HG03025 (cell line): ENCODE measurements at regions not wholly inside any gene's neighbourhood (a gene's known extent, or its start where the extent isn't known, plus 50 kb on each side); places are given as distances from the start of the nearest gene placed in this dataset.
"Not testable (repeated sequence)": the region's sequence is repeated elsewhere in the genome, so short reads cannot be mapped to it uniquely, and the experiment has no call there.

Source experiments
- ATAC-seq: cut with Tn5 transposase; IDR thresholded peaks from one replicate; pipeline ENCODE4 v1.9.1; 2021; ENCODE audit warnings: mild to moderate bottlenecking, moderate library complexity; ENCODE audit not compliant: unreplicated experiment, low FRiP score

- ATAC-seq = no peak
Measured at GRCh38 chr13:87280139-87280538, 391.0 kb upstream of the SLITRK5 start.

DNA sequence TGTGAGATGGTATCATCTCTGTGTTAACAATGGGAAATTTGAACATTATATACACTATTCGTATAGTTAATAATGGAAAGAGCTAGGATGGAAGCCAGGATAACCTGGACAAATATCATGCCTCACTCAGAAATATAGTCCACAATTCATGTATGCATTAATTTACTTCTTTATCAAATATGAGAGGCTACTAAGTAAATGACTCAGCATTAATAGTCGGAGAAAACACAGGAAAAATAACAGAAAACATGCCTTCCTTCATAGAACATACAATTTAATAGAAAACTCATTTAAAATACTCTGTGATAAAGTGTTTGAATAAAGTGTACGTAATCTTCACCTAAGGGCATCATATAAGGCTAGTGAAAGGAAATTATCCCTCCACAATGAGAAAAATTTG lies 383.4 kb upstream of the SLITRK5 start:
- no peak for ATAC-seq

- ATAC-seq = no peak
Measured at GRCh38 chr13:87295636-87296035, 375.5 kb upstream of the SLITRK5 start.

DNA sequence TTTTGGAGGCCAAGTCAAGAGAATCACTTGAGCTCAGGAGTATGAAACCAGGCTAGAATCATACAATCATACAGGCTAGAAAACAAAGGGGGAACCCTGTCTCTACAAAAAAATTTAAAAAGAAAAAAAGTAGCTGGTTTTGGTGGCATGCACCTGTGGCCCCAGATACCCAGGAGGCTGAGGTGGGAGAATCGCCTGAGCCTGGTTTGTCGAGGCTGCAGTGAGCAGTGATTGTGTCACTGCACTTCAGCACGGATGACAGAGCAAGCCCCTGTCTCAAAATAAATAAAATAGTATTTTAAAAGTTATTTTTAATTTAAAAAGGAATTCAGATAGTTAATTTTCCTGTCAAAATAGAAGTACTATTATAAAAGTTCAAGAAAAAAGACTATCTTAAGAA lies 369.1 kb upstream of the SLITRK5 start:
- ATAC-seq = no peak

DNA sequence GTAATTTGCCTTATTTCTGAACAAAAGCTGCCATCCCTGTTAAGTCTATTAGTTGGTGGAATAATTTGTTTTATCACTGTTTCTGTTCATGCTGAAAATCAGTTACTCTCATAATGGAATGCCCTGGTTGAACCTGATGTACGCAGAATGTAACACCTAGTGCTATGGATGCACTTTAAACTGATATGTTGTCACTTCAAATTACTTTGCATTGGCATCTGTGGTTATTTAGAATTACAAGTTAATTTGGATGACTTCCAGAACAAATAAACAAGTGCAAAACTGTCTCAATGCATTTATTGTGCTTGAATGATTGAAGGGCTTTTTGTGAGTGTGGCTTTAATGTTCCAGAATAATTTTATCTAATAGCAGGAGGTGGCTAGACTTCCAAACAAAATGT lies 368.2 kb upstream of the SLITRK5 start:
- no peak for ATAC-seq

DNA sequence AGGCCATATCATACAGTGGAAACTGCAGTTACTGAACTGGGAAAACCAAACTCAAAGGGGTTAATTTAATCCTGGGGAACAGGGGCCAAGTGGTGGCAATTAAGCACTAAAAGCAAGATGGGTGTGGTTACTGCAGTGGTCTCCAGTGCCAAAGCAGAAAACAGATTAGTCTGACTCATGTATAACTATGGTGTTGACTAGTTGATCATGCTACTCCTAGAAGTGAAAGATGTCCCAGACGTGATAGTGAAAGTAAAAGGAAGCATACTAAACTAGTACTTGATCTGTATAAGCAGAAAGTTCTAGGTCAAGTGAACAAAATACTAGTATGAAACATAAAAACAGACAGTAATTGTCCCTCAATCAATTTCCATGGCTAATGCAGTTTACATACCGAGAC lies 360.0 kb upstream of the SLITRK5 start:
- ATAC-seq = no peak

DNA sequence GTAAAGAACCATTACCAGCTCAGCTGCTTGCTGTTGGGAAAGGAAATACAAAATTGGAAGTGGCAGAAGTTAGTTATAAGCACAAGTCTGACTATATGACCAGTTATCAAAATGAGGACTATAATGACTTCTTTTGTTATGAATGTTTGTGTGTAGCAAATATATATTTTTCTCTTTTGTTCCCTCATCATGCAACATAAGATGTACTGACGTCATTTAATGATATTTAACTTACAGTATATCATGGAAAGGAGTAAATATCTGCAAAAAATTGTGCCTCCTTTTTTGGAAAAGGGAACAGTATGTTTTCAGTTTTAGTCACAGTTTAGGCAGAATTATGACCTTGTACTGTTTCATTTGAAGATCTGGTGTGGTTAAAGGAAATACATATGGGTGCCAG lies 356.3 kb upstream of the SLITRK5 start:
- no peak for ATAC-seq

DNA sequence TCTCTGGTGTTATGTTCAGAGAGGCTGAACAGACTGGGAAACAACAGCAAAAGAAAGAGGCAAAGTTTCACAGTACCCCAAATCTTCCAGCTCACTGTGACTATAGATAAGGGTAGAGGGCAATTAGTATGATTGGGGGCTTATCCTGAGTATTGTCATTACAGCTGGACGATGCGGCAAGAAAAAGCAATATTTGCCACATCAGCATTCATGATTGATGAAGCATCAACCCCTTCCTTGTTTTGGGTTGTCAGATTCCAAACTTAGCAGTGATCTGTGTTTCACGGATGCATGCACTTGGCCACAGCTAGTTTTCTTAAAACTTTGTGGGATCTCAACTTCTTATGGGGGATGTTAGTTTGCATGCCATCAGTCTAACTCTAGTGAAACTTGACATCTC lies 348.8 kb upstream of the SLITRK5 start:
- ATAC-seq = no peak

GRCh38 chr13:87324558-87324957 lies 346.6 kb upstream of the SLITRK5 start:
- no peak for ATAC-seq

DNA sequence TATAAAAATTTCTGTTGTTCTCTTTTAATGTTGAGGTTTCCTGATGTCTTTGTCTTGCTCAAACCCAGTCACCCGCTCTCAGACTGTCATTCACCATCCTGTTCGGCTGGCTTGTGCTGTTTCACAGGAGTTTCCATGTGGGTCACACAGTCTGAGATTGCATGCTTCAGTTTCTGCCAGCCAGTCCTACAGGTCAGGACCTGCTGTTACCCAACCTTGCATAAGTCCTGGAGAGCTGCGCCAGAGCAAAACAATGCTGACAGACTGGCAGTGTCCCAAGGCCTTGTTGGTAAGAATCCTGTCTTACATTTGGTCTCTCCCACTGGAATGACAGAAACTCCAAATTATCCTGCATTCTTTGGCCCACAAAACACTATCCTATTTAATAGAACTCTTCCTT lies 340.0 kb upstream of the SLITRK5 start:
- no peak for ATAC-seq

GRCh38 chr13:87333599-87333998 lies 337.6 kb upstream of the SLITRK5 start:
- ATAC-seq = no peak

GRCh38 chr13:87334176-87334575 lies 337.0 kb upstream of the SLITRK5 start:
- ATAC-seq = no peak

- not testable (repeated sequence) for ATAC-seq
Measured at GRCh38 chr13:87336346-87336889, 334.8 kb upstream of the SLITRK5 start.

DNA sequence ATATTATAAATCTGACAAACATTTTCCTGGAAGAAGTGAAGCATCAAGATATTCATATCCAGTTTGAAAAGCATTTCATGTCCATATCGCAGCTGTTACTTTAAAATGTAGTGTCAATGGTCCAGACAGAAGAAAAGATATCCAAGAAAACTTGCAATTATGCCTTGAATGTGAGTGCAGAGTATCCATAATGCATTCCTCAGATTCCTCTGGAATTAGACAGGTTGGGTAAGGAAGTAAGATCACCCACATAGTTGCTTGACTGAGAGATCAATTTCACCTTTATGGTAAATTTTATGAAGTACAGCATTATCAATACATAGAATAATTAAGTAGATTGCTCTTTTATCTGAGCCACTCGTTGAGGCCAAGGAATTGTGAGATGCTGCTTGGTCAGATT lies 327.0 kb upstream of the SLITRK5 start:
- ATAC-seq = no peak

- ATAC-seq = no peak
Measured at GRCh38 chr13:87355451-87355850, 315.7 kb upstream of the SLITRK5 start.

GRCh38 chr13:87356314-87356713 lies 314.9 kb upstream of the SLITRK5 start:
- no peak for ATAC-seq

DNA sequence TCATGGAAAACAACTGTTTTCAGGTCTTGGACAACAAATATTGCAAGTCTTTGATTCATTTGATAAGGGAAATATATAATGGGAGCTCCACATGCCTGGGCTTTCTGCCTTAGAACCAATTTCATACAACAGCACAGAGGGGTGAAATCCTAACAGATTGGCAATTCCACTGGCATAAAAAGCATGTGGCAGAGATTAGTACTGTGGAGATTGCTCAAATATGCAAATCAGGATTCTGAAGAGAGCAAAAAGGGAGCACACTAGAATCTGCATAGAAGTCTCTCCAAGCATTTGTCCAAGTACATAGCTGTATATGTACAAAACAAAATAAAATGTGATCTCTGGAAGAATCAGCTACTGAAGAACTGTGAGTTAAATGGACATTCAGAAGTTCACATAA lies 312.9 kb upstream of the SLITRK5 start:
- no peak for ATAC-seq

GRCh38 chr13:87361216-87361615 lies 310.0 kb upstream of the SLITRK5 start:
- ATAC-seq = no peak

- ATAC-seq = no peak
Measured at GRCh38 chr13:87368639-87369038, 302.5 kb upstream of the SLITRK5 start.

GRCh38 chr13:87376081-87376480 lies 295.1 kb upstream of the SLITRK5 start:
- no peak for ATAC-seq

DNA sequence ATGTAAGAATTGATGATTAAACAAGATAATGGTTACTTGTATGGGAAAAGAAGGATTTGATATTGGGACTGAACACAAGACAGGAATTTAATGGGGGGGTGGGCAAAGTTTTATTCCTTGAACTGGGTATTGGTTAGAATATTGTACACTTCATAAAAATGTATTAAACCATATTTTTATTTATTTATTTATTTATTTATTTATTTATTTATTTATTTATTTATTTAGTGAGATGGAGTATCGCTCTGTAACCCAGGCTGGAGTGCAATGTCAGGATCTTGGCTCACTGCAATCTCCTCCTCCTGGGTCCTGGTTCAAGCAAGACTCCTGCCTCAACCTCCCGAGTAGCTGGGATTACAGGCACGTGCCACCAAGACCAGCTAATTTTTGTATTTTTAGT lies 287.1 kb upstream of the SLITRK5 start:
- no peak for ATAC-seq

DNA sequence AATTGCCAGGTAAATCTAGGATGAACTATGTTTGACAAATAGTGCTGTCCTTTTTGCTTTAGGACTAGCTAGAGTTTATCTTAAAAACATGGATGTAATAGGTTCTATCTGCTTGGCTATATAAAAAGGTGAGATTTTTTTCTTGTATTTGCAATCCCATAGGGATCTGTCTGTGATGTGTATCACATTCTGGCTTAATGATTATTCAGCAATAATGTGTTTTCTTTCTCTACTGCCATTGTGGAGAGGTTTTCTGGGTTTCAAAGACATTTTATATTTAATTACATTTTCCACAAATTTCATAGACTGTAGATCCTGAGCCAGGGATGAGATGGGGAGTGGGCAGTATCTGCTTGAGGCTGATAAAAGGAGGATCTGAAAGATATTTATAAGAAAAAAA lies 277.8 kb upstream of the SLITRK5 start:
- no peak for ATAC-seq

DNA sequence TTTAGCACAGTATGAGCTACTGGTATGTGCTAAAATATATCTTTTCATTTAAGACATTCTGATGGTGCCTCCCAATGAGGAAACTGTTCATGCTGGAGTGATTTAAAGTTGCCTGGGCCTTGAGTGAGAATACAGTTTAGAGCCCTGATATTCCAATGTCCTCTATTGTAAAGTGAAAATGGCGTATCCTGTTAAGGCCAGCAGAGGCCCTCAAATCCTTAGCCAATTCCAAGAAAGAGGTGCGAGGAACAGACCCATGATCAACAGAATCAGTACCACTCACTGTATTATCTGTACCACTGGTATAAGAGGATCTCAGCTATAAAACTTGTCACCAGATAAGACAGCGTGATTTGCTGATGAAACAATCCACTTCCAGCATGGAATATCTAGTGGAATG lies 273.1 kb upstream of the SLITRK5 start:
- ATAC-seq = no peak
